ENCODE measurements at regions not wholly inside any gene's neighbourhood (a gene's known extent, or its start where the extent isn't known, plus 50 kb on each side); places are given as distances from the start of the nearest gene placed in this dataset.

GRCh38 chr9:93898502-93899426 is 56.4 kb downstream of the BARX1 start:
- 76 to 85% (median 82%) methylated on average over 16 to 17 of the region's 17 CpGs for WGBS, 5 donors
- Histone ChIP-seq H3K9me3 (peaks cover 0 to 3% (median under 1%) of the 10 kb centered on the region in 8 donors), H3K27me3 (replicated peaks in 1 of 7) (peaks cover 0 to 10% (median 0%) of the 10 kb centered on the region in 7 donors), H3K4me1 (no peaks in the 10 kb centered on the region), H3K4me3 (no peak overlapping the region), H3K27ac (no peak overlapping the region), H3K36me3 (no peaks in the 10 kb centered on the region)
- intact Hi-C loops (cut with DNase I; ENCODE audit: low total_unique reads) = no loop called here
- peak; percentile 62 for DNase-seq
- TF ChIP-seq POLR2A (IDR thresholded peaks at IDR 0.05) = no peak
- TF ChIP-seq CTCF (IDR thresholded peaks at IDR 0.05 in 8 of 11, conservative IDR thresholded peaks at IDR 0.05 in 3 of 11) = no peak
- TF ChIP-seq POLR2AphosphoS5 (IDR thresholded peaks at IDR 0.05) = no peak

DNA sequence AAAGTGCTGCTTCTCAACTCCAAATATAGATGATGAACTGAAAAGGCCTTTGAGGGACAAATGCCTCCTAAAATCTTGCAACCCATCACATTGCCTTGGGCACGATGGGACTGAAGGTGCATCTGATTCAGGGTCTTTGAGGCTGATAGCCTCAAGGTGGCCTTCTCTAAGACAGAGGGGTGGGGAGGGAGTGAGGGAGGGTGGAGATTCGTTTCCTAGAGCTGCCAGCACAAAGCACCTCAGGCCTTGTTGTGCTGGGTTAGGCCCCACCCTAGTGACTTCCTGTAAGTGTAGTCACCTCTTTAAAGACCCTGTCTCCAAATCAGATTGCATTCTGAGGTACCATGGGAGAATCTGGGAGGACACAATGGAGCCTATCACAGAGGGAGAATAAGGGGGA is 57.1 kb downstream of the BARX1 start:
- Histone ChIP-seq H3K27me3 (replicated peaks in 1 of 7) (peaks cover 0 to 10% (median 0%) of the 10 kb centered on the region in 7 donors), H3K27ac (no peak overlapping the region), H3K36me3 (no peaks in the 10 kb centered on the region), H3K4me3 (no peak overlapping the region), H3K9me3 (peaks cover 0 to 10% (median 8%) of the 10 kb centered on the region in 8 donors), H3K4me1 (no peaks in the 10 kb centered on the region)
- intact Hi-C loops (cut with DNase I; ENCODE audit: low total_unique reads) = no loop called here
- no peak for TF ChIP-seq CTCF (IDR thresholded peaks at IDR 0.05 in 8 of 11, conservative IDR thresholded peaks at IDR 0.05 in 3 of 11)
- no peak for TF ChIP-seq POLR2AphosphoS5 (IDR thresholded peaks at IDR 0.05)
- TF ChIP-seq POLR2A (IDR thresholded peaks at IDR 0.05) = no peak
- 41 to 59% (median 52%) methylated on average over 2 of the region's 2 CpGs for WGBS, 5 donors
- DNase-seq = peak; percentile 47

DNA sequence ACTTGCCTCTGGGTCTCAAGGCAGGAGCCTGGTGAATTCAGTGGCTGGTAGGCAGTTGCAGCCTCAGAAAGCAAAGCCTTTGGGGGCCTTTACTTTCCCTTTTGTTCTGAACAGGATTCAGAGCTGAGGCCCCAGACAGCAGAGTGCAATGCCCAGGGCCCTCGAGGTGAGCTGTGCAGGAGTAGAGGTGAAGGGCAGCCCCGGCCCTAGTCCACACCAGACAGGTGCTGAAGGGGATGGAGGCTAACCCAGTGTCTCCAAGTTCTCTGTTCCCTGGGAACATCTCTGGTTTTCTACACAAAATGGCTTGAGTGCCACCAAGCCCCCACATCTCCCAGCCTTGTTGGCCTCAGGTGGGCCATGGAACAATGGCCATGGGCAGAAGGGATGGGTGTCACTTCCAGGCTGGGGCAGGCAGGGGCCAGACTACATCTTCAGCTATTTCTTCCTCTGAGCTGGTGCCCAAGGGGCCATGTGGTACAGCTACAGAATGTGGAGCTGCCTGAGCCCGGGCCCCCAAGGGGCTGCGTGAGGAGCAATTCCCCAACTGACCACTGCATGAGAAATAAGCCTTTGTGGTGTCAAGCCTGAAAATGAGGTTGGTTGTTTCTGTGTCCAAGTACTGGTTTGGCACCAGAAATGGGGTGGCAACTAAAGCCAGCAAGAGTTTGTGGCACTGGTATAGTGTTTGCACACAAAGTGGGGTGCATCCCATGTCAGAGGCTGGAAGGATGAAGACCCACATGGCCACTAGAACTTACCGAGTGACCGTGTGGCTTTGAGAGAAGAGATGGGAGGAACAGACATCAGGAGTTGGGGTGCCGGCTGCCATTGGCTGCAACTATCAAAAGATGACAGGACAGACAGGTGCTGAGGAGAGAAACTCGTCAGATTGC is 57.8 kb downstream of the BARX1 start:
- H3K4me3 ChIP-seq = no peak overlapping the region
- WGBS, 5 donors = 83 to 92% (median 87%) methylated on average over 6 to 8 of the region's 8 CpGs
- TF ChIP-seq POLR2AphosphoS5 (IDR thresholded peaks at IDR 0.05) (no peak), POLR2A (IDR thresholded peaks at IDR 0.05) (no peak), CTCF (IDR thresholded peaks at IDR 0.05 in 8 of 11, conservative IDR thresholded peaks at IDR 0.05 in 3 of 11) (no peak)
- peaks cover 0 to 10% (median 0%) of the 10 kb centered on the region in 7 donors for H3K27me3 ChIP-seq (replicated peaks in 1 of 7)
- no peak overlapping the region for H3K27ac ChIP-seq
- H3K9me3 ChIP-seq = peaks cover 0 to 17% (median 15%) of the 10 kb centered on the region in 8 donors
- no peaks in the 10 kb centered on the region for H3K36me3 ChIP-seq
- peak; percentile 43 for DNase-seq
- intact Hi-C loops (cut with DNase I; ENCODE audit: low total_unique reads) = no loop called here
- no peaks in the 10 kb centered on the region for H3K4me1 ChIP-seq

Data from spleen (tissue), 11 donors.